Body of pancreas (tissue), 4 donors: ENCODE measurements at regions not wholly inside any gene's neighbourhood (a gene's known extent, or its start where the extent isn't known, plus 50 kb on each side); places are given as distances from the start of the nearest gene placed in this dataset.

Source experiments
- ATAC-seq: fragments of 150-250 bp; one replicate; pipeline ENCODE4 v1.9.1; 2016
- DNase-seq, 4 donors: peaks; one replicate each; pipeline ENCODE4 v3.0.0-alpha.2; 2019
- H3K27ac ChIP-seq, 4 donors: fragments of 200-600 bp; sonication (generic); 1 replicate in 3 of 4; 2 replicates in 1 of 4; pipeline versions ENCODE4 v1.5.1 to v1.6.1; 2016 to 2019; ENCODE audit warnings: mild to moderate bottlenecking in 1 of 4, mixed read lengths in 1 of 4, moderate library complexity in 1 of 4
- H3K27me3 ChIP-seq, 2 donors: fragments of 200-600 bp; sonication (generic); one replicate each; pipeline ENCODE4 v1.6.0; 2016; ENCODE audit warnings: mild to moderate bottlenecking in 1 of 2
- H3K36me3 ChIP-seq, 2 donors: fragments of 200-600 bp; sonication (generic); replicated peaks in 1 of 2; 2 replicates each; pipeline ENCODE4 v1.5.1; 2016; ENCODE audit warnings: low read depth in 2 of 2; ENCODE audit not compliant: insufficient read depth in 1 of 2
- H3K4me1 ChIP-seq: fragments of 200-600 bp; sonication (generic); one replicate; pipeline ENCODE4 v1.6.0; 2016
- H3K4me3 ChIP-seq, 2 donors: fragments of 200-600 bp; sonication (generic); 1 replicate in 1 of 2; 2 replicates in 1 of 2; pipeline ENCODE4 v1.5.1; 2016 to 2019
- H3K9me3 ChIP-seq, 3 donors: fragments of 200-600 bp; sonication (generic); 1 replicate in 2 of 3; 2 replicates in 1 of 3; pipeline ENCODE4 v1.5.1; 2016
- POLR2A ChIP-seq, 3 donors: fragments of 450-650 bp; IDR thresholded peaks; one replicate each; pipeline ENCODE4 v1.6.1; 2016; ENCODE audit warnings: antibody characterized with exemption in 3 of 3, mild to moderate bottlenecking in 2 of 3
- WGBS, 2 donors: methylation state at CpG; one replicate each; pipeline ENCODE4 v1.1.5; 2017; 5-methylcytosine and 5-hydroxymethylcytosine counted together
- intact Hi-C: fragments of 100-400 bp; cut with DNase I; formaldehyde crosslinking; loops from one replicate; pipeline ENCODE4 v1.15.1; 2023
- TF ChIP-seq, protein P1 (sequence below), 7 experiments: fragments of 450-650 bp in 4 of 7; fragments of 200-600 bp in 3 of 7; sonication (generic) in 3 of 7; IDR thresholded peaks; one replicate each; pipeline ENCODE4 v1.5.1; 2016 to 2019; ENCODE audit warnings: antibody characterized with exemption in 7 of 7

DNA sequence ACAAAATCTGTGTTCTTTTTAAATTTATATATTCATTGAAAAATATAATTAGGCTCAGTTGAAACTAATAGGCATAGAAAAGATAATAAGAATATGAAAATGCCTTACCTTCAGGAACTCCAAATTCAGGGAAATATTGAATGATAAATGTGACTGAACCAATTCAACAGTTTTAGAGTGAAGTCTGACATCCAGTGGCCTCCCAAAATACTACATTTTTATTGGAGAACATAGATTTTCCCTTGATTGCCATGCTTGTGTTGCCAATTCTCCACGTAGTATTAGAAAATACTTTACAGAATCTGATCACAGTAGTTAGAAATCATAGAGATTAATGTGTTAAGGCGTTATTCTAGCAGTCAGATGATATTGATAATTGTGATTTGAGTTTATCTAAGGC is 1246.7 kb downstream of the GATA3 start:
- WGBS, 2 donors, result 41 to 45% methylated on average over 2 of the region's 2 CpGs
- ATAC-seq (no peak), DNase-seq (no peak)
- intact Hi-C loops, result loop anchor here (10.0 kb wide), 1 partner anchor 1776 kb away; no protein-coding TSS in a partner anchor
- Histone ChIP-seq H3K4me3 (no peak overlapping the region), H3K36me3 (no peaks in the 10 kb centered on the region), H3K4me1 (no peaks in the 10 kb centered on the region), H3K9me3 (no peaks in the 10 kb centered on the region), H3K27me3 (no peaks in the 10 kb centered on the region), H3K27ac (no peak overlapping the region)
- no peak for TF ChIP-seq POLR2A (IDR thresholded peaks at IDR 0.05)
- TF ChIP-seq, protein P1, sequence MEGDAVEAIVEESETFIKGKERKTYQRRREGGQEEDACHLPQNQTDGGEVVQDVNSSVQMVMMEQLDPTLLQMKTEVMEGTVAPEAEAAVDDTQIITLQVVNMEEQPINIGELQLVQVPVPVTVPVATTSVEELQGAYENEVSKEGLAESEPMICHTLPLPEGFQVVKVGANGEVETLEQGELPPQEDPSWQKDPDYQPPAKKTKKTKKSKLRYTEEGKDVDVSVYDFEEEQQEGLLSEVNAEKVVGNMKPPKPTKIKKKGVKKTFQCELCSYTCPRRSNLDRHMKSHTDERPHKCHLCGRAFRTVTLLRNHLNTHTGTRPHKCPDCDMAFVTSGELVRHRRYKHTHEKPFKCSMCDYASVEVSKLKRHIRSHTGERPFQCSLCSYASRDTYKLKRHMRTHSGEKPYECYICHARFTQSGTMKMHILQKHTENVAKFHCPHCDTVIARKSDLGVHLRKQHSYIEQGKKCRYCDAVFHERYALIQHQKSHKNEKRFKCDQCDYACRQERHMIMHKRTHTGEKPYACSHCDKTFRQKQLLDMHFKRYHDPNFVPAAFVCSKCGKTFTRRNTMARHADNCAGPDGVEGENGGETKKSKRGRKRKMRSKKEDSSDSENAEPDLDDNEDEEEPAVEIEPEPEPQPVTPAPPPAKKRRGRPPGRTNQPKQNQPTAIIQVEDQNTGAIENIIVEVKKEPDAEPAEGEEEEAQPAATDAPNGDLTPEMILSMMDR (IDR thresholded peaks at IDR 0.05), result no peak

DNA sequence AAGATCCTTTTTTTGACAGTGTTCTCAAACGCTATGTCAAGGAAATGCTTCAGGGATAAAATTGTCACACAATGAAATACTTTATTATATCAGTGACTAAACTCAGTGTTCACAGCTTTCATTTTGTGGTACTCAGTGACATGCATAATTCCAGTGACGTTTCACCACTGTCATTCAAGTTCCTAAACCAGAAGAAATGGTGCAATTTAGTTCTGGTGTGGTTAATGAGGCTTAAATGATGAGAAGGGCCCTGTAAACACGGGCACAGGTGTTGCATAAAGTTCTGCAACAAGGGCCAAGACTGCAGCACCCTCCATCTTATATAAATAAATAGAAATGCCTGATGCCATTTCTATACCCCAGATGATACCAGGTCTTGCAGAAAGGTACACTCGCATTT is 1247.1 kb downstream of the GATA3 start:
- Histone ChIP-seq H3K27me3 (no peaks in the 10 kb centered on the region), H3K27ac (no peak overlapping the region), H3K36me3 (no peaks in the 10 kb centered on the region), H3K4me1 (no peaks in the 10 kb centered on the region), H3K9me3 (no peaks in the 10 kb centered on the region), H3K4me3 (no peak overlapping the region)
- intact Hi-C loops, result loop anchor here (10.0 kb wide), 1 partner anchor 1777 kb away; no protein-coding TSS in a partner anchor
- WGBS, 2 donors, result 59 to 64% methylated on average over 4 of the region's 4 CpGs
- ATAC-seq, result no peak
- TF ChIP-seq POLR2A (IDR thresholded peaks at IDR 0.05), result no peak
- TF ChIP-seq, protein P1 (IDR thresholded peaks at IDR 0.05), result no peak
- no peak for DNase-seq

DNA sequence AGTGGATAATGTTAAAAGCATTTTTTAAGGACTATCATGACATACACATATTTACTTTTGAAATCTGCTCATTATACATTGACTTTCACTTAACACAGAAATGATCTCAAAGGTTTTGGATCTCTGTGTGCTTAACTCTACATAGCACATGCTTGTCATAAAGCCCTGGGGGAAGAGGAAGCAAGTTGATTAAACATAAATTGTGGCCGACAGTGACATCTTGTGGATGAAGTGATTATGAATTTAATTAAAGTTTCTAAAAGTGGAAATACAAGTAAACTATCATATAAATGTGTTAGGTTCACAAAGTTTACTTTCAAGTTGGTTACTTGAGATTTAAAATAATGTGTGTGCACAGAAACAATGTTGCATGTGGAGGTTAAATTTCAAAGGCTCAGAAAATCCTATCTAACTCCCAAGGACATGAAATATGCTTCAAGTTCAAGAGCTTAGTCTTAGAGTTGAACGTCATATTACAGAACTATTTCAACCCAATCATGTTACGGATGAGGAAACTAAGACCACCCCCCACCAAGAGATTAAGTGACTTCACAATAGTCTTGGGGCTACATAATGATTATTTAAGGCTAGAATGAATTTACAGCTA is 1247.8 kb downstream of the GATA3 start:
- no peaks in the 10 kb centered on the region for H3K4me1 ChIP-seq
- no peak overlapping the region for H3K4me3 ChIP-seq
- intact Hi-C loops, result loop anchor here (10.0 kb wide), 1 partner anchor 1777 kb away; no protein-coding TSS in a partner anchor
- peak in 1 of 4 donors; percentile 12 for DNase-seq
- 20 to 23% methylated on average over 3 of the region's 3 CpGs for WGBS, 2 donors
- no peaks in the 10 kb centered on the region for H3K9me3 ChIP-seq
- no peaks in the 10 kb centered on the region for H3K36me3 ChIP-seq
- TF ChIP-seq, protein P1 (IDR thresholded peaks at IDR 0.05), result peak in 6 of 7 experiments; percentile 43 to 67 (median 56)
- TF ChIP-seq POLR2A (IDR thresholded peaks at IDR 0.05), result no peak
- ATAC-seq, result no peak
- H3K27me3 ChIP-seq, result no peaks in the 10 kb centered on the region
- H3K27ac ChIP-seq, result no peak overlapping the region

DNA sequence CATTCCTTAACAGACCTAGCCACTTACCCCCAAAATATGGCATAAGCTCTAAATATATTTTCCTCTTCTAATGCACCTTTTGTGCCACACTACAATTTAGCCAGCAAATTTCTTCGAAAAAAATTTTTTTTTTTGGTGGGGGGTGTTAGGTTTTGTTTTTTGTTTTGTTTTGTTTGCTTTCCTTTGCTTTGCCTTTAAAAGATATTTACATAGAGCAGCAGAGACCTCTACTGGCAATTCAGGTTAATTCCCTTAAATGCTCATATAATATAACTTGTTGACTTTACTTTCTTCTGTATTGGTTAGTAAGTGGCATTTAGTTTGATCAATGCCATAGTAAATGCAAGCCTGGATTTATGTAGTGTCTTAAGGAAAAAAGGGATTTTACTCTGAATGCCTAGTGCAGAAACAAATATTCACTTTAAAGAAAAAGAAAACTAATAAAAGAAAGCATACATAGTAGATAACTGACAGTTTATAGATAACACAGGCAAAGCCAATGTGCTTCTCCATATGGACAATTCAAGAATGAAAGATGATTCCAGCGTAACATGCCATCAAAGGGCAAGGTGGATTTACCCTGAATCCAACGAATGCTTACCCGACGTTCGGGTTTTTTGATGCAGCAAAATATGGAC is 1250.6 kb downstream of the GATA3 start:
- Histone ChIP-seq H3K9me3 (no peaks in the 10 kb centered on the region), H3K27ac (no peak overlapping the region), H3K27me3 (no peaks in the 10 kb centered on the region), H3K36me3 (no peaks in the 10 kb centered on the region), H3K4me1 (no peaks in the 10 kb centered on the region), H3K4me3 (no peak overlapping the region)
- TF ChIP-seq, protein P1 (IDR thresholded peaks at IDR 0.05), result peak in 6 of 7 experiments; percentile 21 to 64 (median 54)
- TF ChIP-seq POLR2A (IDR thresholded peaks at IDR 0.05), result no peak
- intact Hi-C loops, result loop anchor here (10.0 kb wide), 1 partner anchor 1780 kb away; no protein-coding TSS in a partner anchor
- ATAC-seq, result no peak
- 50 to 58% methylated on average over 6 of the region's 6 CpGs for WGBS, 2 donors
- no peak for DNase-seq
